NB4 (cell line): ENCODE measurements at regions not wholly inside any gene's neighbourhood (a gene's known extent, or its start where the extent isn't known, plus 50 kb on each side); places are given as distances from the start of the nearest gene placed in this dataset.

Experiments
- DNase-seq: peaks from one replicate; pipeline ENCODE4 v3.0.0; 2010; ENCODE audit warnings: low read depth
- H3K4me3 ChIP-seq: one replicate; pipeline ENCODE4 v1.5.1; 2011; ENCODE audit warnings: mild to moderate bottlenecking, low read depth, low read length, moderate library complexity
- MYC ChIP-seq: IDR thresholded peaks from 2 replicates; pipeline ENCODE4 v1.6.1; 2011; ENCODE audit warnings: low read depth, low read length
- POLR2A ChIP-seq: IDR thresholded peaks from 2 replicates; pipeline ENCODE4 v1.6.1; 2011; ENCODE audit warnings: mild to moderate bottlenecking; ENCODE audit not compliant: insufficient read length; ENCODE audit errors: extremely low read depth
- TF ChIP-seq, protein P1 (sequence below): IDR thresholded peaks from one replicate; pipeline ENCODE4 v1.5.1; 2012; ENCODE audit warnings: low read depth, low read length
- TF ChIP-seq, protein P2 (sequence below): IDR thresholded peaks from 2 replicates; pipeline ENCODE4 v1.6.1; 2011; ENCODE audit warnings: low read depth, low read length

- no peak for DNase-seq
- TF ChIP-seq POLR2A = no peak
- TF ChIP-seq, protein P1, sequence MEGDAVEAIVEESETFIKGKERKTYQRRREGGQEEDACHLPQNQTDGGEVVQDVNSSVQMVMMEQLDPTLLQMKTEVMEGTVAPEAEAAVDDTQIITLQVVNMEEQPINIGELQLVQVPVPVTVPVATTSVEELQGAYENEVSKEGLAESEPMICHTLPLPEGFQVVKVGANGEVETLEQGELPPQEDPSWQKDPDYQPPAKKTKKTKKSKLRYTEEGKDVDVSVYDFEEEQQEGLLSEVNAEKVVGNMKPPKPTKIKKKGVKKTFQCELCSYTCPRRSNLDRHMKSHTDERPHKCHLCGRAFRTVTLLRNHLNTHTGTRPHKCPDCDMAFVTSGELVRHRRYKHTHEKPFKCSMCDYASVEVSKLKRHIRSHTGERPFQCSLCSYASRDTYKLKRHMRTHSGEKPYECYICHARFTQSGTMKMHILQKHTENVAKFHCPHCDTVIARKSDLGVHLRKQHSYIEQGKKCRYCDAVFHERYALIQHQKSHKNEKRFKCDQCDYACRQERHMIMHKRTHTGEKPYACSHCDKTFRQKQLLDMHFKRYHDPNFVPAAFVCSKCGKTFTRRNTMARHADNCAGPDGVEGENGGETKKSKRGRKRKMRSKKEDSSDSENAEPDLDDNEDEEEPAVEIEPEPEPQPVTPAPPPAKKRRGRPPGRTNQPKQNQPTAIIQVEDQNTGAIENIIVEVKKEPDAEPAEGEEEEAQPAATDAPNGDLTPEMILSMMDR = no peak
- TF ChIP-seq, protein P2, sequence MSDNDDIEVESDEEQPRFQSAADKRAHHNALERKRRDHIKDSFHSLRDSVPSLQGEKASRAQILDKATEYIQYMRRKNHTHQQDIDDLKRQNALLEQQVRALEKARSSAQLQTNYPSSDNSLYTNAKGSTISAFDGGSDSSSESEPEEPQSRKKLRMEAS = no peak
- no peak for TF ChIP-seq MYC
- no peak overlapping the region for H3K4me3 ChIP-seq
These were observed 168.0 kb upstream of the SMAD3 start for GRCh38 chr15:66897416-66897815.

DNA sequence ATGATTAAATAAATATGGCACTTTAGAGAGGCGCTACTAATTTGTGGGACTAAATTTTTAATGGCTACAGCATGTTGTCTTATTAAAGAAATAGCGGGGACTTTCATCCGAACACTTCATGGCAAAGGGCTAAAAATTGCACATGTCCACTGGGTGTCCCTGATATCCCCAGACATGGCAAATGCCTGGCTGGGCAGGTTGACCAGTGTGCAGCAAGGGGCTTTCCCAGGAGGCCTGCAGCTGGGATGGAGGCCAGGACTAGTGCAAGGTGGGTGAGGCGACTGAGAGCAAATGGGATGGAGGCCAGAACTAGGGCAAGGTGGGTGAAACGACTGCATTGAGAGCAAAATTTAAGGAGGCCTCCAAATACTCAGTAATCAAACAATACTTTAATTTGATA, 167.4 kb upstream of the SMAD3 start:
- no peak for TF ChIP-seq POLR2A
- TF ChIP-seq, protein P2 = no peak
- TF ChIP-seq, protein P1 = no peak
- no peak for TF ChIP-seq MYC
- no peak for DNase-seq
- H3K4me3 ChIP-seq = no peak overlapping the region

- no peak overlapping the region for H3K4me3 ChIP-seq
- TF ChIP-seq, protein P2 = no peak
- TF ChIP-seq, protein P1 = no peak
- TF ChIP-seq MYC = no peak
- TF ChIP-seq POLR2A = no peak
- DNase-seq = no peak
These were observed 166.6 kb upstream of the SMAD3 start for GRCh38 chr15:66898656-66899386.

GRCh38 chr15:66899555-66900350, 165.6 kb upstream of the SMAD3 start:
- no peak overlapping the region for H3K4me3 ChIP-seq
- no peak for TF ChIP-seq POLR2A
- no peak for TF ChIP-seq MYC
- TF ChIP-seq, protein P2 = no peak
- TF ChIP-seq, protein P1 = no peak
- no peak for DNase-seq

DNA sequence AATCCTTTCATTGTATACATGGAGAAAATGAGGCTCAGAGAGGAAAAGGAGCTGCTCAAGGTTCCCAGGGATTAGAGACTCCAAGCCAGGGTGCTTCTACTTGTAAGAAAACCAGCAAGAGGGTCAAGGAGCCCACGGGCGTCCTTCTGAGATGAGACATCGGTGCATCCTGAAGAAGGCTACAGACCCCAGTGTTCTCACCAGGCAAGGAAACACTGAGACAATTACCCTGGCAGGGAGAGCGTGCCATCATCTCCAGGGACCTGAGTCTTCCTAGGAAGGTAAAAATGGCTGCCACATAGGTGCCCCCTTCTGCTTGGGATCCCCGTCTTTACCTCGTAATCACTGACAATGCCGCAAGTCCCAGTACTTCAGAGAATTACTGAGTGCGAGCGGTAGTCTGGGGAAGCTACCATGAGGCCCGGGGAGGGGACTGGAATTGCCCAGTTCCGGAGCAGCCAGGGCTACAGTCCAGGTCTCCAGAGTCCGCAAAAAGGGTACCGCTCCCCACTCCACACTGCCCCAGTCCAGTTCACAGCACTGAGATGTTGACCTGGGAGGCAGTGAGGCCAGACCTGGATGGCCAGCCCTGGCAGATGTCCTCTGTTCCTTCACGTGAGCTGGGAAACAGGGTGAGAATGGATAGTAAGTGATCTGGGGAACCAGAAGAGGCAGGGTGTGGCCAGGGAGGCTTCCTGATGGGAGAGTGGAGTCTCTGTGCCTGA, 164.7 kb upstream of the SMAD3 start:
- no peak overlapping the region for H3K4me3 ChIP-seq
- TF ChIP-seq MYC = no peak

More for the DNA sequence above, 164.7 kb upstream of the SMAD3 start:
- no peak for DNase-seq
